ENCODE measurements at regions not wholly inside any gene's neighbourhood (a gene's known extent, or its start where the extent isn't known, plus 50 kb on each side); places are given as distances from the start of the nearest gene placed in this dataset.
A peak's percentile ranks its signal among the peaks of the same experiment; 100 is the strongest.
"Not testable (repeated sequence)": the region's sequence is repeated elsewhere in the genome, so short reads cannot be mapped to it uniquely, and the experiment has no call there.

DNA sequence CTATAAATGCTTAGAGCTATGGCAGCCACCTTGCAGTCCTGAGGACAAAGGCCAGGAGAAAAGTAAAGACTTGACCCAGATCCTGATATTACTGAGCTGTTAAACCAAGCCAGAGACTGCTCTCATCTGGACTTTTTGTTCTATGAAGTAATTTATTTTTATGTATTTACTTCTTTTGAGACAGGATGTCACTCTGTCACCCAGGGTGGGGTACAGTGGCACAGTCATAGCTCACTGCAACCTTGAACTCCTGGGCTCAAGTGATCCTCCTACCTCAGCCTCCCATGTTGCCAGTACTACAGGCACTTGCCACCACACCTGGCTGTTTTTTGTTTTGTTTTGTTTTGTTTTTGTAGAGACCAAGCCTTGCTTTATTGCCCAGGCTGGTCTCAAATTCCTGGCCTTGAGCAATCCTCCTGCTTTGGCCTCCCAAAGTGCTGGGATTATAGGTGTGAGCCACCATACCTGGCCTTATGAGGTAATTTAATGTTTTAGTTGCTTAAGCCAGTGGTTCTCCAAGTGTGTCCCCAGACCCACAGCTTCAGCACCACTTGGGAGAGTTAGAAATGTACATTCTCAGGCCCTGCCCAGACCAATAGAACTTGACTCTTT, 112.1 kb downstream of the COPRS start:
- no peak for DNase-seq

DNA sequence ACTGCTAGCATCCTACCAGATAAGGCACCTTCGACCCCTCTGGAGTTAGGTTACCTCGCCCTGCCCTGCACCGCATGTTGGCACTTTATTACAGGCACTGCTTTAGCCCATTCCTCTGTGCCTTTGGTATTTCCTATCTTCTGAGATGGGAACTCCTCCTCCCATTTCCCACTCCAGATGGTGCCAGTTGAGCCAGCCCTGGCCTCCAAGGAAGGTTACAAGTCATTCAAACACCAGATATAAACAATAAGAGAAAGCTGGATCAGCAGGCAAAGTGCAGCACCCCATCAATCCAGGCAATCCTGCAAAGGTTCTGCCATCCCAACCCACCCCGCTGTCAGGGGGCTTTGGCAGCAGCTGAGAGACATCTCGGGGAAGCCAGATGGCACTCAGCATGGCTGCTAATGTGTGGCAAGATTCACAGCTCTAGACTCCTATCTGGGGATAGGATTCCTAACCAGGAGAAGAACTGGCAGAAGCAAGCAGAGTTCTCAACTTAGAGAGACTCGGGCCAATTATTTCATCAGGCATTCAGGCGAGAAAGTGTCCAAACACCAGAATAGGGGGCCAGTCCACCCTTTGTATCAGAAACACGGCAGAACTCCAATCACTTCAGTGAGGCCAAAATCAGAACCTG, 113.0 kb downstream of the COPRS start:
- no peak for DNase-seq

DNA sequence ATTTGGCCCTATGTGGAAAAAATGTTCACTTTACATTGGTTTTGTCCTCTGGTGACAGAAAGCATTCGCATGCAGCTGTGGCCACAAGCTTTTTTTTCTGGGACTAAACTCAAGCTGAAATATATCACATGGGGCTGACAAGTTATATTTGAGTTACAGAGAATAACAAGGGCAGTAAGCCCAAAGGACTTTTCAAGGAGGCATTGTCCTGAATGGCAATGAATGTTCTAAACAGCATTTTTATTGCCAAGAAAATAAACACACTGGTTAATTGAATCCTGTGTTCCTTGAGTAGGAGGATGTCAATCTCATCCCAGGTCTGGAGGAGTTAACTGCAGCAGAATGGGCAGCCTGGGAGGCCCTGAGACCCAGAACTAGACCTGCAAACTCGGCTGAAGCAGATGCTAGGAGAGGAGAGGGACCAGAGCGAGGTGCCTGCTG, 114.5 kb downstream of the COPRS start:
- no peak for DNase-seq

DNA sequence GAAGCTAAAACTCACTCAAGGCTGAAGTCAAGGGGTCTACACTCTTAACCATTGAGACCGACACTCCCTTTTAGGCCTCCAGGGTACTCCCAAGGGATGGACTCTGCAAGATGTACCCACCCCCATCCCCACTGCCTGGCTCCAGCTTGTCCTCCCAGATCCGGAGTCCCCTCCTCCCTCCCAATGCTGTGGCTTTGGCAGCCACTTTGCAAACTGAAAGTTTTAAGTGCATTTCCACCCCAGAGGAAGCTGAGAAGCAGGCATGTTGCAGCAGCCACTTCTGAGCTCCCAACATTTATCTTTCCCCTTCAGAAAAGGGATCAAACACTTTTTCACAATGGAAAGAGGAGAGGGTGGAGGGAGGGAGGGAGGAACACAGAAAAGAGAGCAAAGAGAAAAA, 115.2 kb downstream of the COPRS start:
- DNase-seq: no peak

DNA sequence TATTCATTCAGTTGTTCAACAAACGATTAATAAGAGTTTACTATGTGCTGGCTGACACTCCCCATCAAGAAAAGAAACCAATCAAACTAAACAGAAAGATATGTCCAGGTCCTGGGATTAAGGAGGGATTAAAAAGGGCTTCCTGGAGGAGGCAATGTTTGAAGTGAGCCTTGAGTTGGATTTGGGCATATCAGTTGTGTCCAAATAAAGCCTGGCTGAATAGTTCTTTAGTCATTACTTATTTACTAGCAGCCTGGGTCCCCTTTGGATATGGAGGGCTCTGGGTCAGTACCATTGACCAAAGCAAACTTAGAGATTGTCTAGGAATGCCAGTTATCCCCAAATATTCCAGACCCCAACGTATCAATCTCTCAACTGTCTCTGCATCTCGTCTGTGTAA, 117.7 kb downstream of the COPRS start:
- no peak for DNase-seq

DNA sequence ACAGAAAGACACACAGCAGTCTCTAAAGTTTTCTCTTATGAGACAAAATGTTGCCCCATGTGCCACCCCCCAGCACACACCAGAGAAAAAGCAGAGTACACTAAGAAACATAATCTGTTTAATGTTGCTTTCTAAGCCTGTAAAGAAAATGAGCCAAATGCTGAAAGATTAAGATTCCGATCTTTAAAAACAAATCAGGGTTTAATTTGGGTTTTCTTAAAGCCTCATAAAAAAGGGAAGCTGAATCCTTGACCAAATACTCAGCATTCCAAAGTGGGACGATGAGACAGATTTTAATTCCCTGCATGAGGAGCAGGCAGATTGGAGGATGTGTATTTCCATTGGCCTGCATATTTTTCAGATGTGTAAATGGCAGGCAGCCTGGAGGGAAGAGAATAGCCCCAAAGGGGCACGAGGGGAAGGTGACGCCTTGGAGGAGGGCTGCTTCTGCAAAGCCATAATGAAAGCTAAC, 118.4 kb downstream of the COPRS start:
- DNase-seq: peak; percentile 97

DNA sequence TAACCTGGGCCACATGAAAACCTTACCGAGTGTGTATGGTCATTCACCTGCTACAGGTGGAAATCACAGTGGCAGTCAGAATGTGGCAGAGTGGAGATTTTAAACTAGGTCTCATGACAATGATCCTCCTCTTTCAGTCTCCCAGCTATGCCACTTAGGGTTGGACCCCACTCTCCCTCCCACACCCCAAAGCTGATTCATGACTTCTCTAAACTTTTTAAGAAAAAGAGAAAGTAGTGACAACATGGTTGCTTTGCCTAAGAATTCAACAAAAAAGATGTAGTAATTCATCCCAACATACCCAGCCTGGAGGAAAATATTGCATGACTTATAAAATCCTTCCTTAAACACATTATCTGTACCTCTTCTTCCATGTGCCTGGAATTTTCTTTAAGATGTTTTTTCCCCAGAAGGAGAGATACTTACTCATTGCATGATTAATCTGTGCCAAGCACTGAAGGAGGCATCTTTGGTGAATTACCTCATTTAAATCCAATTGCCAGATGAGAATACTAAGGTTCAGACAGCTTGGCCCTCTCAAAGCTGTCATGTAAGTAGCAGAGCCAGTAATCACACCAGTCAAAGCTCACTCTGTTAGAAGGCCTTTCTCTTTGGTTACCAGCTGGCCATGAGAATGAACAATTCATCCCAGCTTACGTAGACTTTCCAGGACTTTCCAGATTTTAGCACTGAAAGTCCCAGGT, 119.9 kb downstream of the COPRS start:
- peak; percentile 91 for DNase-seq

DNA sequence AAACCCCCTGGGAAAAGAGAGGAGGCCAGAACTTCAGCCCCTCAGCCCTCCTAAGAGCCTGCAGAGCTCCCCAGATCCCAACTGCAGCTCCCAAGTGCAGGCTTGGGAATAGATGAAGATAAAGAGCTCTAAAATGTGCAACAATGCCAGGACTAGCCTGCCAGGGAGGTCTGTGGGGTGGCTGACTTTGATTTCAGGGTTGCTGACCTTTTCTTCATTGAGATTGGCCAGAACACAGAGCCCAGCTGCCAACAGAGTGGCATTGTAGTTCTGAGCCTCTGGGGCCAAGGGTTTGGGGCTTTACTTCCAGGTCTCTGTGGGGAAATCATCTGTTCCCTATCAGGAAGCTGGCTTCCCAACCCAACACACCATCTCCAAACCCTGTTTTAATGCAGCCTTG, 120.6 kb downstream of the COPRS start:
- no peak for DNase-seq

DNA sequence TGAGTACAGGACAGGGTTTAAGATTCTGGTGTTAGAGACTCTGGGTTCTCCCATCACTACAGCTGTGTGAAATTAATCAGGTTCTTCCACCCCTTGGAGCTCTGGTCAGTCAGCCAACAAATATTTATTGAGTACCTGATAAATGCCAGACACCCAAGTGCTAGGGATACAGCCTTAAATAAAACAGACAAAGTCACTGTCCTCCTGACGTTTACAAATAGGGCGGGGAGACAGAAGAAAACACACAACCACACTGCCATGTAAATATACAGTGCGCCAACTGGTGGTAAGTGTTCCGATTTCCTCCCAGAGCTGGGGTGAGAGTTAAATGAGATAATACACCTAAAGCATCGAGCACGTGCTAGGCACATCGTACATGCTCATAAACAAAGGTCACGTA, 121.0 kb downstream of the COPRS start:
- no peak for DNase-seq

DNA sequence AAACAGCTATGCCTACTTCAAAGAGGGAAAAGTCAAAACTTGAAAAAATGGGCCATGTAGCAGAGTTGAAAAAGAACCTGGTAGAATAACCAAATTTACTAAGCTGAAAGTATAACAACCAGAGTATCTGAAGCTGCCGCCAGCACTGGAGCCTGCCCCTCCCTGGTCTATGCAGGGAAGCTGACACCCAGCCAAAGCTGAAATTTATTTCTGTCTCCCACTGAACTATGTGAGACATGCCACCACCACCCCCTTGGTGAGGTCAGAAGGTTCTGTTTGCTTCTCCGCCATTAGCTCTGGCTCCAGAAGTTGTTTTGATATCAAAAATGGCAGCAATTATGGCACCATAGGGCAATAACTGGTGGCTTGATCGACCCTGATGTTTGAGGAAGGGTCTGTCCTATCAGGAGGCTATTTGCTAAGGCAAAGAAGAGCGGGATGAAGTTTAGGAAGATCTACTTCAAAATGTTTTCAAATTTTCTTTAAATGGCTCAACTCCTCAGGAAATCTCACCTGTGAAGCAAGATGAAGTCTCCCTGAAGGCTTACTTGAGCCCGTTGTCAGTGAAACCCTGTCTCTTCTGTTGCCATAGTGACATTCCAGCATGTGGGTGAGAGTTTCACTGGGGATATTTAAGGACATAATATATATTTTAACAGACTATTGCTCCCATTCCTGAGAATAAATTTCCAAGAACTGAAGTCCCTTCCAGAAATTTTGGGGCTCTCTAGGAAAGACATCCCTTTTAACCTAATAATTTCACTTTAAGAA, 122.0 kb downstream of the COPRS start:
- no peak for DNase-seq

DNA sequence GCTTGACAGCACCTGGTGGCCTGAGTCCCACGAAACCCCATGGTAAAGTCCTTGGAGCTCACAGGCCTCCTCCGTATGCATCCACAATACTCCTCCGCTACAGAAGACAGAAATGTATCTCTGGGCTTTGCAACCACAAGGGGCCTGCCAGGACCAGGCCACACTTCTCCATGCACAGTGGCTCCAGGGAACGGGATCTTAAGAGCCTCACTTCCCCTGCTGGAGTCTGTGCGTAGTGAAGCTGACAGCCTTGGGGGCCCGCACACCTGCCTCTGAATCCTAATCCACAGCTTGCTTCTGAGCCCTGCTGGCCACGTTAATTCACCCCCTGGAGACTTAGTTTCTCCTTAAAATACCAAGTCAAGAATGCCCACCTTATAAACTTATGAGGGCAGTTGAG, 125.7 kb downstream of the COPRS start:
- no peak for DNase-seq

DNA sequence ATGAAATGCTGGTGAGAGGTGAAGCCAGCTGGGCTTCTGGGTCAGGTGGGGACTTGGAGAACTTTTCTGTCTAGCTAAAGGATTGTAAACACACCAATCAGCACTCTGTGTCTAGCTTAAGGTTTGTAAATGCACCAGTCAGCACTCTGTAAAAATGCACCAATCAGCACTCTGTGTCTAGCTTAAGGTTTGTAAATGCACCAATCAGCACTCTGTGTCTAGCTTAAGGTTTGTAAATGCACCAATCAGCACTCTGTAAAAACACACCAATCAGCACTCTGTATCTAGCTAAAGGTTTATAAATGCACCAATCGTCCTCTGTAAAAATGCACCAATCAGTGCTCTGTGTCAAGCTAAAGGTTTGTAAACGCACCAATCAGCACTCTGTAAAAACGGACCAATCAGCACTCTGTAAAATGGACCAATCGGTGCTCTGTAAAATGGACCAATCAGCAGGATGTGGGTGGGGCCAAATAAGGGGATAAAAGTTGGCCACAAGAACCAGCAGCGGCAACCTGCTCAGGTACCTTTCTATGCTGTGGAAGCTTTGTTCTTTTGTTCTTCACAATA, 127.4 kb downstream of the COPRS start:
- not testable (repeated sequence) for DNase-seq

DNA sequence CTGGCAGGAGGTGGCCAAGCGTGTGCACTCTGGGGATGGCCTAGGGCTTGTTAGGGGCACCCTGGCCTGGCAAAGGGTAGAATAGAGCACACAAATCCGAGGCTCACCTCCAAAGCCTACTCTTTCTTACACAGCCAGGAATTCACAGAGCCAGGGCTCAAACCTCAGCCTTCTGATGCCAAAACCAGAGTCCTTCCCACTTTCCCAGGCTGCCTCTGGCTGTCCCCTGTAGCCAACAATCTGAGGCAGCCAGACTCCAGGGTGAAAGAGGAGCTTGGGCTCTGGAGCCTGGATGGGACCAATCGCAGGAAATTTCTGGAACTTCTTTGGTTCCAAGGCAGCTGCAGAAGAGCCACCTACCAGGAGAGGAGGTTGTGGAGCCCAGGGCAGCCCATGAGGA, 127.9 kb downstream of the COPRS start:
- no peak for DNase-seq

DNA sequence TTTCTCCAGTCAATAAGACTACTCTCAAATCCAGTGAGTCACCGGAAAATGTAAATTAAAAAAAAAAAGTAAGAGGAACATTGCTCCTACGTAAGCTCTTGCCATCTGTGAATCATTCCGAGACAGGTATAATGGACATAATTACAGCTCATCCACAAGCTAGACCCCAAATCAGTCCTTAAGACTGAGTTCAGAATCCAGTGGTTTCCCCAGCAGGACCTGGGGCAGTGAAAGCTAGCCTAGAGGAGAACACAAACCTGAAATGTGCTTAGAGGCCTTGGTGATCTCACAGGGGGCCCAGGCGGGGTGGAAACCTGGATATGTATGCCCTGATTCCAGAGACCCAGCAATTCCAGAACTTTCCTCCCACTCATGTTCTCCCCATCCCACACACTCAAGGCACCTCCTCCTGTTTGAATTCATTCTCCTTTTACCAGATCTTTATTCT, 132.0 kb downstream of the COPRS start:
- peak; percentile 39 for DNase-seq

DNA sequence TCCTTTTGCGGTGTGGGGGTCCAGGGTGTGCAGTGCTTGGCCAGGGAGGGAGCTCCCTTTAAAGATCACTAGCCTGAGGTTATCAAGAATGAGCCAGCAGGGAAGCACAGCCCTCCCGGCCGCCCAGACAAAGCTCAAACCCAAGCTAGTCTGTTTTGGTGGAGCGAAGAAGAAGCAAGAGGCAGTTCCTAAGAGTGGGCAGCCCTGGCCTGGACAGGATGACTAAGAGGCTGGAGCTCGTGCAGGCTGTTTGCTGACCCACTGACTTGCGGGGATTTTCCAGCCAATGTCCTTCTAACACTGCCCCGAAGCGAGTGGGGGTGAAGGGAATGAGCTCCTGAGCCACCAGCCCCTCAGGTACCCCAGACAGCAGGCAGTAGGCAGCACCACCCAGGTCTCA, 134.4 kb downstream of the COPRS start:
- DNase-seq: peak; percentile 61

DNA sequence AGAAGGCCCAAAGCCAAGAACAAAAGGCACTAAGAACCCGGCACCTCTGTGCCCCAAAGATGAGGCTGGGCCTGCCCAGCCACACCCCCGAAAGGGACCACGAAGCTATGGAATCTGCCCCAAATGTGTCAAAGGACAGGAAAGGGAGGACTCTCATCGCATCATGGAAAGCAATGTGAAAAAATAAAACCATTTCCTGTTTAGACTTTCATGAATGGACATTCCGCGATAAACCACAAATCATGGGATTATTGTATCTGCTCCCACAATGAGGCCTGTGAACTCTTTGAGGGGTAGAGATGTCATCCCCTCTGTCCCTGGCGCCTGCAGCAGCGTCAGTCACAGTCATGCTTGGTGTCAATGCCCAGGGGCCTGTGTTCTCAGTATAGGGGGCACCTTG, 135.0 kb downstream of the COPRS start:
- DNase-seq: peak; percentile 86

DNA sequence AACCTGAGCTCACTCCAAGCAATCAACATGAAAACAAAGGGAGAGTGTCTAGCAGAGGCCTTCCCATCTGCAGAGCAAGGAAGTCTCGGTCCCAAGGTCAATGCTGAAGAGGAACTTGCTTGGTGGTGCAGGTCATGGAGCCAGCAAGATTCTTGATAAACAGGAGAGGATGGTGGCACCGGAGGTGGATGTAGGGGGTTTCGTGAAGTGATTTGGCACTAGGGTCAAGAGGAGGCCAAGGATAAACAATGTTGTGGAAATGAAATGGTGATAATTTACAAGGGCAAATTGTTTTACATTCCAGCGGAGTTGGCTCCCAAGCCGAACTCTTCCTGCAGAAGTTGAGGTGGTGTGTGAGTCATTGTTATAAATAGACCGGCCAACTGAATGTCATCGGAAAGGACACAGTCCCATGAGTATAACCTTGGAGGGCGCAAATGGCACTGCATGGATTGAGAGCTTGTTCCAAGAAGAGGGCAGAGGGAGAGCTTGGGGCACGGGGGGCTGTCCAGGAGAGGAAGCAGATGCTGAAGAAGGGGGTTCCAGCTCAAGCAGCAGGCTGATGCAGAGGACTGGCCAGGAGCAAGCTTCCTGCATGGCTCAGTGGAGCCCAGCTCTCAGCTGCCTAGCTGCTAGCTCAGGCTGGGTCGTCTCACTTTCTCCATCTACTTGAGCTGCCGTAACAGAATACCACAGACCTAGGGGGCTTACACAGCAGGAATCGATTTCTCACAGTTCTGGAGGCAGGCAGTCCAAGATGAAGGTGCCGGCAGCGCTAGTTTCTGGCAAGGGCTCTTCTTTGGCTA, 136.6 kb downstream of the COPRS start:
- DNase-seq: peak; percentile 80

DNA sequence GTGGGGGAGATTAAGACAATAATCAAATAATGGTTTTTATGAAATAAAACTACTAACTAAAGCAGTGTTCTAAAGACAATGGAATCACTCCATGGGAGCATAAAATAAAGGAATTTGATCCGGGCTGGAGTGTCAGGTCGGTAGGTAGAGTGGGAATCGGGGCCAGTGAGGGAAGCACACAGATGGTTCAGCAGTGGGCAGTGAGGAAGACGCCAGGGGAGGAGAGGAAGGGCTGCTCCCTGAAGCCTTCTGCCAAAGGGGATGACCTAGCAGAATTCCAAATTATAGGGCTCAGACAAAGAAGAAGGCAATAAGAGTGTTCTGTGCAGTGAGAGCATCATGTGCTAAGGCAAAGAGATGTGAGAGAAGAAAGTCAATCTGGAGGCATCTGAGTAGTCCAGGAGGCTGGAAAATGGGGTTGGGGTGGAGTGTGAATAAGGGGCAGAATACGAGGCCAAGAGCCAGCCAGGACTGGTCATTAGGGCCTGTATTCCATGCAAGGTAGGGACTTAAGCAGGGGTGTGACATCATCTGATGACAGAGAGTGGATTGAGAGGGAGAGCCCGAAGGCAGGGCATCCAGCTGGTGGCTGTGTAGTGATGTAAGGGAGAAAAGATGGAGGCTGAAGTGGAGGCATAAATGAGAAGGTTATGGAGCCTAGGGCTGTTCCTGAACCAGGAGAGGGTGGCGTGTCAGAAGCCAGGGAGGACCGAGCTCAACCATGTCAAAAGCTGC, 137.6 kb downstream of the COPRS start:
- no peak for DNase-seq

DNA sequence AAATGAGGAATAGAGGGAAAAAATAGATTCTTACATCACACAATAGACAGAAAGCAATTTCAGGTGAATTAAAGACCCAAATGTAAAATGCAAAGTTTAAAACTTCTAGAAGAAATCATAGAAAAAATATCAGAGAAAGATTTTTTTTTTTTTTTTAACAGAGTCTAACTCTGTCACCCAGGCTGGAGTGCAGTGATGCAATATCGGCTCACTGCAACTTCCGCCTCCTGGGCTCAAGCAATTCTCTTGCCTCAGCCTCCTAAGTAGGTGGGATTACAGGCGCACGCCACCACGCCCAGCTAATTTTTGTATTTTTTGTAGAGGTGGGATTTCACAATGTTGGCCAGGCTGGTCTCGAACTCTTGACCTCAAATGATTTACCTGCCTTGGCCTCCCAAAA, 141.8 kb downstream of the COPRS start:
- DNase-seq: not testable (repeated sequence)

DNA sequence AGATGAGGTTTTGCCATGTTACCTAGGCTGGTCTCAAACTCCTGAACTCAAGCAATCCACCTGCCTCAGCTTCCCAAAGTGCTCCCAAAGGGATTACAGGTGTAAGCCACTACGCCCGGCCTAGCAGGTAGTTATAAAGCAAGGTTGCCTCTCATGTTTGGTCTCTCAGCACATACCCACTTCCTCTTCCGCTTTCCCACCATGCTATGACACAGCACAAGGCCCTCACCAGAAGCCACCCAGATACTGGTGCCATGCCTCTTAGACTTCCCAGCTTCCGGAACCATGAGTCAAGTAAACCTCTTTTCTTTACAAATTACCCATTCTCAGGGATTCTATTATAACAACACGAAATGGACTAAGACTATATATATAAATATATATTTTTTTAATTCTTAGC, 143.6 kb downstream of the COPRS start:
- no peak for DNase-seq

DNA sequence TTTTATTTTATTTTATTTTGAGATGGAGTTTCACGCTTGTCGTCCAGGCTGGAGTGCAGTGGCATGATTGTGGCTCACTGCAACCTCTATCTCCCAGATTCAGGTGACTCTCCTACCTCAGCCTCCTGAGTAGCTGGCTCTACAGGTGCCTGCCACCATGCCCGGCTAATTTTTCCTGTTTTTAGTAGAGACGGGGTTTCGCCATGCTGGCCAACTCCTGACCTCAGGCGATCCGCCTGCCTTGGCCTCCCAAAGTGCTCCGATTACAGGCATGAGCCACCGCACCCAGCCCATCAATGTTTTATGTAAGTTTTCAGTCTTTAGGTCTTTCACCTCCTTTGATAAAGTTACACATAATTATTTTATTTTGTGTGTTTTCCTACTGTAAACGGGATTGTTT, 154.6 kb downstream of the COPRS start:
- no peak for DNase-seq

Measured in EL (cell line).